ENCODE measurements at regions not wholly inside any gene's neighbourhood (a gene's known extent, or its start where the extent isn't known, plus 50 kb on each side); places are given as distances from the start of the nearest gene placed in this dataset.
"Not testable (repeated sequence)": the region's sequence is repeated elsewhere in the genome, so short reads cannot be mapped to it uniquely, and the experiment has no call there.

- H3K4me3 ChIP-seq, result no peak overlapping the region
- no peaks in the 10 kb centered on the region for H3K27me3 ChIP-seq
- no peaks in the 10 kb centered on the region for H3K4me1 ChIP-seq
- no peaks in the 10 kb centered on the region for H3K9me3 ChIP-seq
- DNase-seq (ENCODE audit: low spot score), result no peak
- H3K36me3 ChIP-seq, result no peaks in the 10 kb centered on the region
- no peak for TF ChIP-seq CTCF (IDR thresholded peaks at IDR 0.05)
- H3K27ac ChIP-seq, result no peak overlapping the region
Measured at GRCh38 chr3:160098926-160099626, 110.4 kb downstream of the IL12A start.

- TF ChIP-seq CTCF (IDR thresholded peaks at IDR 0.05), result no peak
Measured at GRCh38 chr3:160099834-160100233, 111.2 kb downstream of the IL12A start.

GRCh38 chr3:160100610-160101009 lies 112.0 kb downstream of the IL12A start:
- no peak for DNase-seq (ENCODE audit: low spot score)
- no peak for TF ChIP-seq CTCF (IDR thresholded peaks at IDR 0.05)
- no peaks in the 10 kb centered on the region for H3K4me1 ChIP-seq

More at GRCh38 chr3:160099834-160100233, 111.2 kb downstream of the IL12A start:
- Histone ChIP-seq H3K36me3 (no peaks in the 10 kb centered on the region), H3K27me3 (no peaks in the 10 kb centered on the region), H3K9me3 (no peaks in the 10 kb centered on the region), H3K4me1 (no peaks in the 10 kb centered on the region), H3K27ac (no peak overlapping the region), H3K4me3 (no peak overlapping the region)
- no peak for DNase-seq (ENCODE audit: low spot score)

GRCh38 chr3:160102001-160102400 lies 113.4 kb downstream of the IL12A start:
- H3K36me3 ChIP-seq; H3K9me3 ChIP-seq; H3K27me3 ChIP-seq; H3K4me1 ChIP-seq; H3K27ac ChIP-seq; H3K4me3 ChIP-seq; DNase-seq (ENCODE audit: low spot score): not testable (repeated sequence)

More at GRCh38 chr3:160100610-160101009, 112.0 kb downstream of the IL12A start:
- H3K4me3 ChIP-seq, result no peak overlapping the region
- H3K36me3 ChIP-seq, result no peaks in the 10 kb centered on the region
- no peaks in the 10 kb centered on the region for H3K27me3 ChIP-seq
- H3K9me3 ChIP-seq, result no peaks in the 10 kb centered on the region
- no peak overlapping the region for H3K27ac ChIP-seq

GRCh38 chr3:160103397-160103796 lies 114.8 kb downstream of the IL12A start:
- Histone ChIP-seq H3K36me3 (no peaks in the 10 kb centered on the region), H3K9me3 (no peaks in the 10 kb centered on the region), H3K4me3 (no peak overlapping the region), H3K4me1 (no peaks in the 10 kb centered on the region), H3K27me3 (no peaks in the 10 kb centered on the region), H3K27ac (no peak overlapping the region)
- no peak for DNase-seq (ENCODE audit: low spot score)
- no peak for TF ChIP-seq CTCF (IDR thresholded peaks at IDR 0.05)

GRCh38 chr3:160105907-160106584 lies 117.4 kb downstream of the IL12A start:
- no peaks in the 10 kb centered on the region for H3K27me3 ChIP-seq
- H3K9me3 ChIP-seq, result no peaks in the 10 kb centered on the region
- H3K4me1 ChIP-seq, result no peaks in the 10 kb centered on the region
- no peak for DNase-seq (ENCODE audit: low spot score)
- no peaks in the 10 kb centered on the region for H3K36me3 ChIP-seq
- H3K27ac ChIP-seq, result no peak overlapping the region
- no peak overlapping the region for H3K4me3 ChIP-seq
- TF ChIP-seq CTCF (IDR thresholded peaks at IDR 0.05), result no peak
